HEK293 (cell line): ENCODE measurements at regions not wholly inside any gene's neighbourhood (a gene's known extent, or its start where the extent isn't known, plus 50 kb on each side); places are given as distances from the start of the nearest gene placed in this dataset.

Experiments
- SCRT1 ChIP-seq: fragments of 450-650 bp; formaldehyde crosslinking; IDR thresholded peaks from 2 replicates; pipeline ENCODE4 v1.5.1; 2016; ENCODE audit warnings: missing biosample characterization, missing genetic modification characterization, borderline replicate concordance
- ZBTB11 ChIP-seq: fragments of 450-650 bp; formaldehyde crosslinking; conservative IDR thresholded peaks from 2 replicates; pipeline ENCODE4 v1.5.1; 2016; ENCODE audit warnings: low read depth, missing biosample characterization, missing genetic modification characterization
- ZBTB20 ChIP-seq: fragments of 450-650 bp; formaldehyde crosslinking; IDR thresholded peaks from 2 replicates; pipeline ENCODE4 v1.5.1; 2016; ENCODE audit warnings: missing biosample characterization, missing genetic modification characterization
- ZNF10 ChIP-seq: fragments of 450-650 bp; formaldehyde crosslinking; IDR thresholded peaks from 2 replicates; pipeline ENCODE4 v1.5.1; 2017; ENCODE audit warnings: missing biosample characterization, missing genetic modification characterization
- ZNF133 ChIP-seq: fragments of 450-650 bp; formaldehyde crosslinking; IDR thresholded peaks from 2 replicates; pipeline ENCODE4 v1.5.1; 2016; ENCODE audit warnings: missing biosample characterization, missing genetic modification characterization
- ZNF140 ChIP-seq: fragments of 450-650 bp; formaldehyde crosslinking; IDR thresholded peaks from 2 replicates; pipeline ENCODE4 v1.5.1; 2016; ENCODE audit warnings: missing biosample characterization, missing genetic modification characterization
- ZNF175 ChIP-seq: fragments of 450-650 bp; formaldehyde crosslinking; IDR thresholded peaks from 2 replicates; pipeline ENCODE4 v1.5.1; 2016; ENCODE audit warnings: missing biosample characterization, missing genetic modification characterization
- ZNF335 ChIP-seq: fragments of 450-650 bp; formaldehyde crosslinking; conservative IDR thresholded peaks from 2 replicates; pipeline ENCODE4 v1.5.1; 2016; ENCODE audit warnings: missing biosample characterization, missing genetic modification characterization
- ZNF37A ChIP-seq: fragments of 450-650 bp; IDR thresholded peaks from 2 replicates; pipeline ENCODE4 v1.5.1; 2018; ENCODE audit warnings: missing biosample characterization, missing genetic modification characterization
- ZNF548 ChIP-seq: fragments of 450-650 bp; formaldehyde crosslinking; IDR thresholded peaks from 2 replicates; pipeline ENCODE4 v1.5.1; 2016; ENCODE audit warnings: missing biosample characterization, missing genetic modification characterization
- ZNF571 ChIP-seq: fragments of 450-650 bp; formaldehyde crosslinking; IDR thresholded peaks from 2 replicates; pipeline ENCODE4 v1.5.0; 2017; ENCODE audit warnings: missing biosample characterization, missing genetic modification characterization
- TF ChIP-seq, protein P1 (sequence below): fragments of 450-650 bp; formaldehyde crosslinking; IDR thresholded peaks from 2 replicates; pipeline ENCODE4 v1.5.1; 2016; ENCODE audit warnings: missing biosample characterization, missing genetic modification characterization
- TF ChIP-seq, protein P2 (sequence below): fragments of 450-650 bp; formaldehyde crosslinking; IDR thresholded peaks from 2 replicates; pipeline ENCODE4 v1.5.1; 2016; ENCODE audit warnings: missing biosample characterization, missing genetic modification characterization

DNA sequence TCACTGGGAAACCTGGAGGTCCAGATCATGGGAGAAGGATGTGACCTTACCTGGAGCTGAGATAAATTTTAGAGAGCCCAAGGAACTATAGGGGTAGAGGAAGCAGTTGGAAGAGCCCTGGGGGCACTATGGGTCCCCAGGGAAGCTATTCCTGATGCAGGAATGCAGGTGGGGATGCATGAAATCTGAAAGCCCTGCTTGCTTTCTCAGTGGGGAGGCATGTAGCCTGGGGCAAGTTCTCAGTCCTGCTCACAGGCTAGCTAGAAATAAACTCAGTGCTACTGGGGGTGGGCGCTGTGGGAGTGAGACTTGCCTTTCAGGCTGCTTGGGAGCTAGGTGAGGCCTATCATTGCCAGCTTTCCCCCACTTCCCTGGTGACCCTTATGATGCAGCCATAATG, 499.7 kb downstream of the PTH2R start:
- TF ChIP-seq, protein P1, sequence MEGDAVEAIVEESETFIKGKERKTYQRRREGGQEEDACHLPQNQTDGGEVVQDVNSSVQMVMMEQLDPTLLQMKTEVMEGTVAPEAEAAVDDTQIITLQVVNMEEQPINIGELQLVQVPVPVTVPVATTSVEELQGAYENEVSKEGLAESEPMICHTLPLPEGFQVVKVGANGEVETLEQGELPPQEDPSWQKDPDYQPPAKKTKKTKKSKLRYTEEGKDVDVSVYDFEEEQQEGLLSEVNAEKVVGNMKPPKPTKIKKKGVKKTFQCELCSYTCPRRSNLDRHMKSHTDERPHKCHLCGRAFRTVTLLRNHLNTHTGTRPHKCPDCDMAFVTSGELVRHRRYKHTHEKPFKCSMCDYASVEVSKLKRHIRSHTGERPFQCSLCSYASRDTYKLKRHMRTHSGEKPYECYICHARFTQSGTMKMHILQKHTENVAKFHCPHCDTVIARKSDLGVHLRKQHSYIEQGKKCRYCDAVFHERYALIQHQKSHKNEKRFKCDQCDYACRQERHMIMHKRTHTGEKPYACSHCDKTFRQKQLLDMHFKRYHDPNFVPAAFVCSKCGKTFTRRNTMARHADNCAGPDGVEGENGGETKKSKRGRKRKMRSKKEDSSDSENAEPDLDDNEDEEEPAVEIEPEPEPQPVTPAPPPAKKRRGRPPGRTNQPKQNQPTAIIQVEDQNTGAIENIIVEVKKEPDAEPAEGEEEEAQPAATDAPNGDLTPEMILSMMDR (tag by site-specific recombination): no peak
- no peak for TF ChIP-seq ZNF548 (tag by site-specific recombination)
- TF ChIP-seq ZNF140: no peak
- no peak for TF ChIP-seq ZNF571 (tag by site-specific recombination)
- no peak for TF ChIP-seq ZBTB20 (tag by site-specific recombination)
- no peak for TF ChIP-seq SCRT1 (tag by site-specific recombination)
- TF ChIP-seq ZBTB11 (tag by site-specific recombination): no peak
- TF ChIP-seq ZNF37A (tag by site-specific recombination): no peak
- no peak for TF ChIP-seq ZNF10 (tag by site-specific recombination)
- no peak for TF ChIP-seq ZNF175 (tag by site-specific recombination)
- TF ChIP-seq, protein P2, sequence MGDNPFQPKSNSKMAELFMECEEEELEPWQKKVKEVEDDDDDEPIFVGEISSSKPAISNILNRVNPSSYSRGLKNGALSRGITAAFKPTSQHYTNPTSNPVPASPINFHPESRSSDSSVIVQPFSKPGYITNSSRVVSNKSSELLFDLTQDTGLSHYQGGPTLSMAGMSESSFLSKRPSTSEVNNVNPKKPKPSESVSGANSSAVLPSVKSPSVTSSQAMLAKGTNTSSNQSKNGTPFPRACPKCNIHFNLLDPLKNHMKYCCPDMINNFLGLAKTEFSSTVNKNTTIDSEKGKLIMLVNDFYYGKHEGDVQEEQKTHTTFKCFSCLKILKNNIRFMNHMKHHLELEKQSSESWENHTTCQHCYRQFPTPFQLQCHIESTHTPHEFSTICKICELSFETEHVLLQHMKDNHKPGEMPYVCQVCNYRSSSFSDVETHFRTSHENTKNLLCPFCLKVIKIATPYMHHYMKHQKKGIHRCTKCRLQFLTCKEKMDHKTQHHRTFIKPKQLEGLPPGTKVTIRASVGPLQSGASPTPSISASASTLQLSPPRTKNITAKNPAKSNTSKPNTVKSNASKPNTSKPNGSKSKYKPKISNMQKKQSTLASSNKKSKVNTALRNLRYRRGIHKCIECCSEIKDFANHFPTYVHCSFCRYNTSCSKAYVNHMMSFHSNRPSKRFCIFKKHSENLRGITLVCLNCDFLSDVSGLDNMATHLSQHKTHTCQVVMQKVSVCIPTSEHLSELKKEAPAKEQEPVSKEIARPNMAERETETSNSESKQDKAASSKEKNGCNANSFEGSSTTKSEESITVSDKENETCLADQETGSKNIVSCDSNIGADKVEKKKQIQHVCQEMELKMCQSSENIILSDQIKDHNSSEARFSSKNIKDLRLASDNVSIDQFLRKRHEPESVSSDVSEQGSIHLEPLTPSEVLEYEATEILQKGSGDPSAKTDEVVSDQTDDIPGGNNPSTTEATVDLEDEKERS: no peak
- TF ChIP-seq ZNF335 (tag by site-specific recombination): no peak
- TF ChIP-seq ZNF133 (tag by site-specific recombination): no peak
